SU-DHL-6 (cell line): ENCODE measurements at regions not wholly inside any gene's neighbourhood (a gene's known extent, or its start where the extent isn't known, plus 50 kb on each side); places are given as distances from the start of the nearest gene placed in this dataset.

Experiments used
- EZH2phosphoT487 ChIP-seq: fragments of 200-600 bp; sonication (generic), shearing (Covaris generic); conservative IDR thresholded peaks from 2 replicates; pipeline ENCODE4 v1.6.1; 2018; ENCODE audit warnings: mild to moderate bottlenecking, antibody characterized with exemption, low read length, moderate library complexity, mixed read lengths
- TF ChIP-seq, protein P1 (sequence below): fragments of 200-600 bp; sonication (generic); IDR thresholded peaks from one replicate; pipeline ENCODE4 v1.5.1; 2017; ENCODE audit warnings: antibody characterized with exemption, mild to moderate bottlenecking, low read length, moderate library complexity; ENCODE audit not compliant: insufficient read depth, poor library complexity, severe bottlenecking

DNA sequence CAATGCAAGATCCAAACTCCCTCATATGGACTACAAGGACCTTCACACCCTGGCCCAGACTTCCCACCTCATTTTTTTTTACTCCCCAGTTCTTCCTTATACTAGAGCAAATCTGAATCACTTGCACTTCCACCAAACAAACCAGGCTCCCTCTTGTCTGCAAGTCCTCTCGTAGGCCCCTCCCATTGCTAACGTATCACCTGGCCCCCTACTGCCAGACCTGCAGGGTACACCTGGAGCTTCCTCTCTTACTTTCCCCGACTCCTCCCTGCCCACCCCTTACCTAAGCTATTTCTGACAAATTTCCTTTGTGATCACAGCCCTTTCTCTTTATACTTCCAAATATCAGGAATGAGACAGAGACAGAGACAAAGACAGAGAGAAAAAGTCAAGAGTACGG lies 463.9 kb downstream of the GALC start:
- TF ChIP-seq, protein P1, sequence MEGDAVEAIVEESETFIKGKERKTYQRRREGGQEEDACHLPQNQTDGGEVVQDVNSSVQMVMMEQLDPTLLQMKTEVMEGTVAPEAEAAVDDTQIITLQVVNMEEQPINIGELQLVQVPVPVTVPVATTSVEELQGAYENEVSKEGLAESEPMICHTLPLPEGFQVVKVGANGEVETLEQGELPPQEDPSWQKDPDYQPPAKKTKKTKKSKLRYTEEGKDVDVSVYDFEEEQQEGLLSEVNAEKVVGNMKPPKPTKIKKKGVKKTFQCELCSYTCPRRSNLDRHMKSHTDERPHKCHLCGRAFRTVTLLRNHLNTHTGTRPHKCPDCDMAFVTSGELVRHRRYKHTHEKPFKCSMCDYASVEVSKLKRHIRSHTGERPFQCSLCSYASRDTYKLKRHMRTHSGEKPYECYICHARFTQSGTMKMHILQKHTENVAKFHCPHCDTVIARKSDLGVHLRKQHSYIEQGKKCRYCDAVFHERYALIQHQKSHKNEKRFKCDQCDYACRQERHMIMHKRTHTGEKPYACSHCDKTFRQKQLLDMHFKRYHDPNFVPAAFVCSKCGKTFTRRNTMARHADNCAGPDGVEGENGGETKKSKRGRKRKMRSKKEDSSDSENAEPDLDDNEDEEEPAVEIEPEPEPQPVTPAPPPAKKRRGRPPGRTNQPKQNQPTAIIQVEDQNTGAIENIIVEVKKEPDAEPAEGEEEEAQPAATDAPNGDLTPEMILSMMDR: no peak
- no peak for TF ChIP-seq EZH2phosphoT487
